ENCODE measurements at regions not wholly inside any gene's neighbourhood (a gene's known extent, or its start where the extent isn't known, plus 50 kb on each side); places are given as distances from the start of the nearest gene placed in this dataset.

DNA sequence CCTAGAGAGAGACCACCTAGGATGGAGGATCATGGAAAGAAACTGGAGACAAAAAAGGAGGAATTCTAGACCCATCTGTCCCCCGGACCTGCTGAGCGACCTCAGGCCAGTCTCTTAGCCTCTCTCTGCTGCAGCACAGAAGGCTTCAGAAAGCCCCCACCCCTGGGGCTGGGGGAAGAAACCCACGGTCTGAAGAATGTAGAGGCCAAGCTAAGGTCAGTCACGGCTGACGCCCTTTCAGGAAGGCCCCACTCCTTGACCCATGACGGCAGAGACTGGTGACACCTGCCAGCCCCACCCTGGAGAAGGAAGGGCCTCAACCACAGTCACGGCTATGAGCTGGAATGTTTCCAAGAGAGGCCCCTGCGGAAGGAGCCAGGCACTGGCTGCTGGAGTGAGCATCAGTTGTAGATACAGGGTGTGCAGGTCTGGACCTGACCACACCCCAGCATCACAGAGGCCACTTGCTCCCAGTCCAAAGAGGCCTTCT is 120.5 kb upstream of the BOD1 start:
- no peak overlapping the region for H4K5ac ChIP-seq (ENCODE audit: insufficient read length, low read depth, low read length)
- H4K8ac ChIP-seq (replicated peaks; ENCODE audit: insufficient read length, low read depth, low read length) = no peak overlapping the region
- Mint-ChIP-seq H3K36me3 (ENCODE audit: insufficient read depth in 1 of 3, low read depth in 3 of 3) (peaks cover 4 to 37% (median 5%) of the 10 kb centered on the region in 3 experiments; a peak in 6 of 7 replicates), H3K4me1 (peaks cover 13 to 14% of the 10 kb centered on the region in 2 experiments), H3K9me3 (no peaks in the 10 kb centered on the region), H3K4me3 (no peak overlapping the region; a peak in 1 of 5 replicates), H3K27me3 (ENCODE audit: low read depth) (no peaks in the 10 kb centered on the region; the same call in 1 of the 2 replicates), H3K27ac (no peak overlapping the region)
- no peak overlapping the region for H3K4ac ChIP-seq (ENCODE audit: low read depth, low read length)
- H2BK12ac ChIP-seq (ENCODE audit: insufficient read length, low read depth, low read length) = no peak overlapping the region
- H2BK120ac ChIP-seq (ENCODE audit: low read depth, low read length, poor library complexity, severe bottlenecking) = no peak overlapping the region
- no peaks in the 10 kb centered on the region for H4K20me1 ChIP-seq (ENCODE audit: control insufficient read depth, insufficient read depth, insufficient read length)
- no peak overlapping the region for H2BK15ac ChIP-seq (ENCODE audit: low read depth, low read length)
- H3T11ph ChIP-seq (ENCODE audit: low read length) = no peak overlapping the region
- DNase-seq = no peak
- no peak overlapping the region; the same call in 1 of the 2 replicates for H3K14ac ChIP-seq (ENCODE audit: insufficient read depth, low read length)
- no CpG with 5 or more reads among the region's 8 CpGs for WGBS (ENCODE audit: extremely low coverage, insufficient read length, low lambda C conversion rate)
- H4K91ac ChIP-seq (ENCODE audit: insufficient read length, low read depth, low read length) = no peak overlapping the region
- TF ChIP-seq, protein P1, sequence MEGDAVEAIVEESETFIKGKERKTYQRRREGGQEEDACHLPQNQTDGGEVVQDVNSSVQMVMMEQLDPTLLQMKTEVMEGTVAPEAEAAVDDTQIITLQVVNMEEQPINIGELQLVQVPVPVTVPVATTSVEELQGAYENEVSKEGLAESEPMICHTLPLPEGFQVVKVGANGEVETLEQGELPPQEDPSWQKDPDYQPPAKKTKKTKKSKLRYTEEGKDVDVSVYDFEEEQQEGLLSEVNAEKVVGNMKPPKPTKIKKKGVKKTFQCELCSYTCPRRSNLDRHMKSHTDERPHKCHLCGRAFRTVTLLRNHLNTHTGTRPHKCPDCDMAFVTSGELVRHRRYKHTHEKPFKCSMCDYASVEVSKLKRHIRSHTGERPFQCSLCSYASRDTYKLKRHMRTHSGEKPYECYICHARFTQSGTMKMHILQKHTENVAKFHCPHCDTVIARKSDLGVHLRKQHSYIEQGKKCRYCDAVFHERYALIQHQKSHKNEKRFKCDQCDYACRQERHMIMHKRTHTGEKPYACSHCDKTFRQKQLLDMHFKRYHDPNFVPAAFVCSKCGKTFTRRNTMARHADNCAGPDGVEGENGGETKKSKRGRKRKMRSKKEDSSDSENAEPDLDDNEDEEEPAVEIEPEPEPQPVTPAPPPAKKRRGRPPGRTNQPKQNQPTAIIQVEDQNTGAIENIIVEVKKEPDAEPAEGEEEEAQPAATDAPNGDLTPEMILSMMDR (conservative IDR thresholded peaks at IDR 0.05) = no peak
- H3K9me3 ChIP-seq (ENCODE audit: control insufficient read depth, low read depth, low read length) = no peaks in the 10 kb centered on the region
- no peak overlapping the region for H2BK5ac ChIP-seq (ENCODE audit: insufficient read length, low read length)
- no peak overlapping the region for H2BK20ac ChIP-seq (ENCODE audit: low read depth, low read length, poor library complexity, severe bottlenecking)
- no peaks in the 10 kb centered on the region for H3K4me1 ChIP-seq (ENCODE audit: insufficient read depth, low read length)
- no peak overlapping the region for H2AFZ ChIP-seq (ENCODE audit: low read length)
- no peak overlapping the region for H3K9ac ChIP-seq (ENCODE audit: extremely low read depth, insufficient read length, low read length)
- H3K27ac ChIP-seq (ENCODE audit: insufficient read length, low read depth, low read length) = no peak overlapping the region
- H2AK5ac ChIP-seq (ENCODE audit: insufficient read length, low read length) = no peak overlapping the region
- no peak overlapping the region for H3K56ac ChIP-seq (ENCODE audit: insufficient read length, low read depth, low read length)
- H3K27me3 ChIP-seq (ENCODE audit: insufficient read depth, low read length) = no peaks in the 10 kb centered on the region
- no peak overlapping the region for H3K23ac ChIP-seq (ENCODE audit: insufficient read length, low read depth, low read length)
- no peaks in the 10 kb centered on the region for H3K79me2 ChIP-seq (ENCODE audit: insufficient read depth, low read length)
- H3K4me2 ChIP-seq (ENCODE audit: insufficient read depth, insufficient read length, low read length) = no peak overlapping the region
- no peak overlapping the region for H3K18ac ChIP-seq (ENCODE audit: insufficient read length, low read depth, low read length)
- no peaks in the 10 kb centered on the region for H3K79me1 ChIP-seq (ENCODE audit: insufficient read depth, low read depth, low read length, poor library complexity, severe bottlenecking)
- no peaks in the 10 kb centered on the region for H3K23me2 ChIP-seq (ENCODE audit: insufficient read length, low read depth, low read length, poor library complexity, severe bottlenecking)

All from H9 (cell line).